Choroid plexus epithelial cell (primary cell): ENCODE measurements at regions not wholly inside any gene's neighbourhood (a gene's known extent, or its start where the extent isn't known, plus 50 kb on each side); places are given as distances from the start of the nearest gene placed in this dataset.
A peak's percentile ranks its signal among the peaks of the same experiment; 100 is the strongest.

Experiments
- DNase-seq: peaks from one replicate; pipeline ENCODE4 v3.0.0-alpha.2; 2010; ENCODE audit warnings: low read depth
- H3K4me3 ChIP-seq: 2 replicates; pipeline ENCODE4 v1.5.1; 2011; ENCODE audit warnings: low read depth, mild to moderate bottlenecking, control low read depth, low read length, moderate library complexity
- TF ChIP-seq, protein P1 (sequence below): conservative IDR thresholded peaks from 2 replicates; pipeline ENCODE4 v1.5.1; 2011; ENCODE audit warnings: low read depth, mild to moderate bottlenecking, control low read depth, inconsistent platforms, low read length, moderate library complexity

DNA sequence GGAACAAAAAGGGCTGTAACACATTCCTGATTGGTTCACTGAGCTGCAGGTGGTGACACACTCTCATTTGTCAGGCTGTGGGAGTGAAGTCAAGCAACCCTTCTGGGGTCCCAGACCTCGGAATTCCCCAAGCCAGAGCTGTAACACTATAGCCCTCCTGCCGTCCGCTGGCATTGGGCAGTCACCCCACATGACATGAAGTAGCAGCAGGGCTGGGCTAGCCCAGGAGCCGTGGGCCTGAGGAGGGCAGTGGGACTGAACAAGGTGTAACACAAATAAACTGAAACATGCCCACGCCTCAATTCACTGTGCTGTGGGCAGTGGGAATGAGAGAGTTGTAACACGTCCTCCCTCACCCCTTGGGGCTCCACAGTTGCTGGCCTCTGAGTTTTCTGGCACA, 689.1 kb upstream of the EYS start:
- TF ChIP-seq, protein P1, sequence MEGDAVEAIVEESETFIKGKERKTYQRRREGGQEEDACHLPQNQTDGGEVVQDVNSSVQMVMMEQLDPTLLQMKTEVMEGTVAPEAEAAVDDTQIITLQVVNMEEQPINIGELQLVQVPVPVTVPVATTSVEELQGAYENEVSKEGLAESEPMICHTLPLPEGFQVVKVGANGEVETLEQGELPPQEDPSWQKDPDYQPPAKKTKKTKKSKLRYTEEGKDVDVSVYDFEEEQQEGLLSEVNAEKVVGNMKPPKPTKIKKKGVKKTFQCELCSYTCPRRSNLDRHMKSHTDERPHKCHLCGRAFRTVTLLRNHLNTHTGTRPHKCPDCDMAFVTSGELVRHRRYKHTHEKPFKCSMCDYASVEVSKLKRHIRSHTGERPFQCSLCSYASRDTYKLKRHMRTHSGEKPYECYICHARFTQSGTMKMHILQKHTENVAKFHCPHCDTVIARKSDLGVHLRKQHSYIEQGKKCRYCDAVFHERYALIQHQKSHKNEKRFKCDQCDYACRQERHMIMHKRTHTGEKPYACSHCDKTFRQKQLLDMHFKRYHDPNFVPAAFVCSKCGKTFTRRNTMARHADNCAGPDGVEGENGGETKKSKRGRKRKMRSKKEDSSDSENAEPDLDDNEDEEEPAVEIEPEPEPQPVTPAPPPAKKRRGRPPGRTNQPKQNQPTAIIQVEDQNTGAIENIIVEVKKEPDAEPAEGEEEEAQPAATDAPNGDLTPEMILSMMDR: no peak
- no peak overlapping the region for H3K4me3 ChIP-seq
- DNase-seq: no peak

DNA sequence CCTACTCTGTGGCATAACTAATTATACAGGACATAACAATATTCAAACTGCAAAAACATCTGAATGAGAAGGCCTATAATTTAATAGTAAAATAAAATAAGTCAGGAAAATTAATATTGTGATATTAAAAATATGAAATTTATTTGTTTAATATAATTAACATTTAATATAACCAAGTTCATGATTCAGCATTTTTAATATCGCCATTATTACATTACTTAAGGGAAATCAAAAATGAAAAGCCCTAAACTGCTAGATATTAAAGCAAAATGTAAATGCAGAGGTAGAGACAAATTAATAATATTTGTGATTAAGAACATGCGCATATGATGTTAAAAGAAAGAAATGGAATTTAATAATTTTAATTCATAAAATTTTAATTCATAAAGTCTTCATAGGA, 683.4 kb upstream of the EYS start:
- no peak overlapping the region for H3K4me3 ChIP-seq
- TF ChIP-seq, protein P1: no peak
- DNase-seq: no peak

DNA sequence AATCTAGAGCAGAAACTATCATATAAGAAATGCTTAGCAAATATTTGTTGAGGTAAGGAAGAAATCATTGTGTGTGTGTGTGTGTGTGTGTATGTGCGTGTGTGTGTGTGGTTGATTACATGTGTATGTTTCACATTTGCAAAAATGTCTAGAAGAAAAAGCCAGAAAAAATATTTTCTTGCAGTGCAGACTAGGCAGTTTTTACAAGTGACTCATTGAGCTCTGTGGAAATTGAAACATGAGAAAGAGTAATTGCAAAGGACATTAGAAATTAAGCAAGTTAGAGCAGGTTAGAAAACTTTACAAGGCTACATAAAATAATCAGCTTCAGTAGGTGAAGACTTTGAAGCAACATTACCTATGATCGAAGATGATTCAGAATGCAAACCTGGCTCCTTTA, 669.0 kb upstream of the EYS start:
- DNase-seq: peak; percentile 28
- H3K4me3 ChIP-seq: no peak overlapping the region
- TF ChIP-seq, protein P1: no peak

DNA sequence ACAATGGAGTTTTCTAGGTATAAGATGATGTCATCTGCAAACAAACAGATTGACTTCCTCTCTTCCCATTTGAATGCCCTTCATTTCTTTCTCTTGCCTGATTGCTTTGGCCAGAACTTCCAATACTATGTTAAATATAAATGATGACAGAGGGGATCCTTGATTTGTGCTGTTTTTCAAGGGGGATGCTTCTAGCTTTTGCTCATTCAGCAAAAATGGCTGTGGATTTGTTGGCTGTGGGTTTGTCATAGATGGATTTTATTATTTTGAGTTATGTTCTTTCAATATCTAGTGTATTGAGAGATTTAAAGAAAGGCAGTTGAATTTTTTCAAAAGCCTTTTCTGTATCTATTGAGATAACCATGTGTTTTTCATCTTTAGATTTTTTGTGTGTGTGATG, 662.4 kb upstream of the EYS start:
- TF ChIP-seq, protein P1: no peak
- H3K4me3 ChIP-seq: no peak overlapping the region

DNA sequence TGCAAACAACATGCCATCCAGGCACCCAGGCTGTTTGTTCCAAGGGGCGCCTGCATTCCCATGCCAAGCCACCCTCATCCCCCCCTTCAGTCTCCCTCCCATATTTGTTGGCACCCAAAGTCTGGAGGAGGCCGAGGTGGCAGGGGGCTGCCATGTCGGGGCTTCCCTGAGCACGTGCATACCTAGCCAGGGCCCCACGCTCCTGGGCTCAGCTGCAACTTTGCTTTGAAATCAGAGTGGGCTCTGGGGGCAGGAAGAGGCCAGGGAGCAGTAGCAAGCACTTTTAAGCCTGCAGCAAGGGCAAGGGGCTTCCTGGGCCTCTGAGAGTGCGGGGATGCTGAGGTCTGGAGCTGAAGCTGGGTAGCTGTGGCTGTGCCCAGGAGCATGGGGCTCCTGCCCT, 655.9 kb upstream of the EYS start:
- TF ChIP-seq, protein P1: no peak
- DNase-seq: no peak
- H3K4me3 ChIP-seq: no peak overlapping the region

More for the DNA sequence above, 662.4 kb upstream of the EYS start:
- DNase-seq: no peak

DNA sequence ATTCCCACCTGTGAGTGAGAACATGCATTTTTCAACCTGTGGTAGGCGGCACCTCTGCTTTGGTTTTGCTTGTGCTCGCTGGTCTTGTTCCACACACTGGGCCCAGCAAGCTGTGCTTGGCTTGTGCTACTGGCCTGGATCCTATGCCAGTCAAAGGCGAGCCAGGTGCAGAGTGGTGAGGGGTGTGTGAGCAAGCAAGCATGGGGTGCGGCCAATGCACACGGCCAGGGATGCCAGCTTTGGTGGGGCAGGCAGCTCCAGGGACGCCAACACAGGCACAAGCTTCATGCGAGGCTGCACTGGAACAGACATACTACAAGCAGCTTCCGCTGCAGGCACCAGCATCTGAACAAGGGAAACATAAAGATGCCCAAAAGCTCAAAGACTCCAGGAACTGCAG, 654.9 kb upstream of the EYS start:
- DNase-seq: no peak
- H3K4me3 ChIP-seq: no peak overlapping the region
- TF ChIP-seq, protein P1: no peak

DNA sequence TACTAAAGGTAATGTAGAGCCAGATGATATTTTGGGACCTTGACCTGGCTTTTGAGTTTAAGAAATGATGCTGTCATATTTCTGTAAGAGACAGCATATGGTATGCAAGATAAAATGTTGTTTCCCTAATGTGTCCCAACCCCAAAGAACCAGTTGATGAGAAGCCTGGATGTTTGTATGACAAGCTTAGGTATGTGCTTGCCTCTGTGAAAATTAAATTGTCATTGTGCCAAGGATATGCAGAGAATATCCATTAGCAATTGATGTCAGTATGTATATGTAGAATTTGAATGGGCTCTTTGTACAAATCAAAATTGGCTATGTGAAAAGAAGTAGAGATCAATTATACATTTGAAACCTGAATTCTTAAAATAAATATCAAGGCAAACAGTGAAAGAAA, 650.8 kb upstream of the EYS start:
- H3K4me3 ChIP-seq: no peak overlapping the region
- TF ChIP-seq, protein P1: no peak
- no peak for DNase-seq
